Activated CD4-positive, alpha-beta T cell treated with anti-CD3 and anti-CD28 coated beads for 4 hours (primary cell): ENCODE measurements at regions not wholly inside any gene's neighbourhood (a gene's known extent, or its start where the extent isn't known, plus 50 kb on each side); places are given as distances from the start of the nearest gene placed in this dataset.
"Not testable (repeated sequence)": the region's sequence is repeated elsewhere in the genome, so short reads cannot be mapped to it uniquely, and the experiment has no call there.

Source experiments
- DNase-seq, 2 donors: peaks; one replicate each; pipeline ENCODE4 v3.0.0-alpha.2; 2020

DNA sequence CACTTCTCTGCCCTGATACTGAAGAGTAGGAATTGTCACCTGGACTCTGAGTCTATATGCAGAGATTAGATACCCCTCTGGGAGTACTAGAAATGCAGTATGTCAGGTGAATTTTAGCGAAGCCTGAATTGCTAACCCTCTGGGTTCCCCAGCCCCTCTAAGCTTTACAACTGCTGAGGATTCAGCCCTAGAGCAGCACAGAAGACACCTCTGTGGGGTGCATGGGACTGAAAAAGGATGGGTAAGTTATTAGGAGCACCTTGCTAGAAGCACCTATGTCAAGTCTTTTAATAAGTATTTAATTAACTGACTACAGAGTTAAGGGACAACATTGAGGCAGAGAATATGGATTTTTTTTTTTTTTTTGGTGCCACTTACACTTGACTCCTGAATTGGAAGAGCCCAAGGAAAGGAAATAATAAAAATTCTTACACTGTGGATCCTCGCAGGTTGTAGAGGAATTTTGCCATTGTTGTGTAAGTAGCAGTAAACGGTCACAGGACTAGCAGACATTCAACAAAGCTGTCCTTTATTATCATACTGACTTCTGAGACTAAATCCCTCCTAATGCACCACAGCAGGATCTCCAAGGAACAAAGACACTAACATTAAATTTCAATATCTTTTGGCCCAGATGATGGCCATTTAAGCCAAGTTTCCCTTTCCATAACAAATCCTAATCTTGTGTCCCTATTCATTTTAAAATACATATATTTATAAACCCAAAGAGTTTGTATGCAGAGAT, 253.2 kb downstream of the ANKRD50 start:
- no peak for DNase-seq

DNA sequence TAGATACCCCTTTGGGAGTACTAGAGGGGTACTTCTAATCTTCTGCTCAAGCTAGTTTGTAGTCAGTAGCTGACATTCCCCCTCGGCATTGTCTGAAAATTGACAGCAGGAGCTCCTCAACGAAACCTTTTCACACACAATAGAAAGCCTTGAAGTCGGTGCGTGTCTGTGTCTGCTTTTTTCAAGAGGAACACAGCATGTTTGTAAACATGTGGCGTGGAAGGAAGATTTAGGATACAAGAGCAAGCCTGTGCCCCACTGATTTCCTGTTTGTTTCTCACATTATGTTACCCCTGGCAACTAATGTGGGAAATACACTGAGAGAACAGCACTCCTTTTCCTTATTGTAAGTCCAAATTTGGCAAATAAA, 252.6 kb downstream of the ANKRD50 start:
- DNase-seq: no peak

DNA sequence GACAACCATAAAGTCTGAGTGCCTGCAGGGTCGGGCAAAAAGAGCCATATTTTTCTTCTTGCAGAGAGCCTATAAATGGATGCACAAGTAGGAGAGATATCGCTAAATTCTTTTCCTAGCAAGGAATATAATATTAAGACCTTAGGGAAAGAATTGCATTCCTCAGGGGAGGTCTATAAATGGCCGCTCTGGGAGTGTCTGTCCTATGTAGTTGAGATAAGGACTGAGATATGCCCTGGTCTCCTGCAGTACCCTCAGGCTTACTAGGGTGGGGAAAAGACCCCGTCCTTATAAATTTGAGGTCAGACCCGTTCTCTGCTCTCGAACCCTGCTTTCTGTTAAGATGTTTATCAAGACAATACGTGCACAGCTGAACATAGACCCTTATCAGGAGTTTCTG, 250.9 kb downstream of the ANKRD50 start:
- DNase-seq: not testable (repeated sequence)

DNA sequence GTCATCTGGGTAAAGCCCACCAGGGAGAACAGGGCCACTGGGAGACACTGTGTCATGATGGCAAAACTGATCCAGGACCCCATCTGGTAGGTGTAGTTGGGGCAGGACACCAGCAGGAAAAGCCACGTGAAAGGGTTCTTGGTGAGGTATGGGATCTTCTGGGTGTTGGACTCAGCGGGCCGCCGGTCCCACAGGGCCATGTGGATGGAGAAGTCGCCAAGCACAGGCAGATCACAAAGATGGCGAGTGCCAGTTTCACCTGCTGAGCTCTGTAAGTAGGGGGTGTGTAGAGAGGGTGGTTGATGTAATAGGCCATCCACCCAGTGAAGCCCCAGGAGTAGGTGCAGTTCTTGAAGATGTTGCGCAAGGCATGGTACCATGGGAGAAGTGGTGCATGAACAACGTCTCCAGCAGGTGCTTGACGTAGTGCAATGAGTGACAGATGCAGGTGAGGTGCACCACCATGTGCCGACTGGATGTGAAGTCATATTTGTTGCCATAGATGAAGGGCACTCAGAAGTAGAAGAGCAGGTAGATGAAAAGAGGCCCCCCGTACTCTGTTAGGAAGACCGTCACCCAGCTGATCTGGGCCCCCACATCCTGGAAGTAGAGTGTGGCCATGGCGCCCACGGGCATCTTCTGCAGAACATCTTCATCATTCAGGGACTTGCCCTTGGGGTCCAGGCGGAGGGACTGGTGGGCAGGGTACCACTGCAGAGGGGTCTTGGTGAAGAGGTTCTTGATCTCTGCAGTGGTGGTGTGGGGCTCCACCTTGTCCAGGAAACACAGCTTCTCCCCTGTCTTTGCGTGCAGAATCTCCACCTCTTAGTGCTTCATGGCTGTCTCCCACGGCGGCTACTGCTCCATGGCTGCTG, 249.3 kb downstream of the ANKRD50 start:
- no peak for DNase-seq

DNA sequence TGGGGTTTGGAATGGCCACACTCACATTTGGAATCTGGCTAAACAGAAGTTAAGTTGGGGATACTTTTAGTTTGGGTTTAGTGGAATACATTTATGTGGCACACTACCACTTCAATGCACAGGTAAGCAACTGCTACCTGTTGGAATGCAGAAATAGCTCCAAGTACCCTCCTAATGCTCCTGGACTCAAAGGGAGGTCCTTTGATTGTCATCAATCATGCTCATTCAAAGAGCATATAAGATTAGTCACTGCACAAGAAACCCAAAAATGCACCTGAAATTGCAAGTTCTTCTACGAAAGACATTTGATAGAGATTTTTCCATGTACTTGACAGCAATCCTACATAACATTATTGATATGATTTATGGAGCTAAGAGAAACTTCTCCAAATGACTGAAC, 247.7 kb downstream of the ANKRD50 start:
- DNase-seq: no peak

DNA sequence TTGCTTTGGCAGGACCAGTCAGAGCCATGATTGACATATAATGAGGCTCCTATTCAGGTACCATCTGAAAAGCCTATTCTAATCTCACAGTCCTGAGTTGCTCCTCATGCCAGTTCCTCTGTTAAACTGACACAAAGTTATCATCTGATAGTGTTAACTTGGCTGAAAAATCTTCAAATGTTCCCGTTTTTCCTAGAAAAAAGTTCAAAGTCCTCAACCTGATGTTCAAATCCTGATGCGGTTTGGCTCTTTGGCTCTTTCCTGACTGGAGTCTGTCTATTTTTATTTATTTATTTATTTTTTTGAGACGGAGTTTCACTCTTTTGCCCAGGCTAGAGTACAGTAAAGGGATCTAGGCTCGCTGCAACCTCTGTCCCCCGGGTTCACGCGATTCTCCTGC, 244.2 kb downstream of the ANKRD50 start:
- DNase-seq: no peak

DNA sequence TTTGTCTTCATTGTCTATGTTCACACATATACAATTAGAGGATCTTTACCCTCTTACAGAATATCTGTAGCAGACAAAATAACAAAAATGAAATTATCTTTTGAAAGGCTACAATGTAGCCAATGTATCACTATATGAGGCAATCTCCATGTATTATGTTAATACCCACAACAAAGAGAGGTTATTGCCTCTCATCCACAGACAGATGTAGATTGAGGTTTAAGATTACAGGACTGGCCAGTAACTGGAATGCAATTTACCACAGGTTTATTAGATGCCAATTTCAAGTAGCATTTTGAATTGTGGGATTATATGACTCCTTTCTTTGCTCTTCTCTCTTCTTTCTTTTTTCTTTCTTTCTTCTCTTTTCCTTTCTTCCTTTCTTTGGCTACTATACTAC, 242.6 kb downstream of the ANKRD50 start:
- no peak for DNase-seq

DNA sequence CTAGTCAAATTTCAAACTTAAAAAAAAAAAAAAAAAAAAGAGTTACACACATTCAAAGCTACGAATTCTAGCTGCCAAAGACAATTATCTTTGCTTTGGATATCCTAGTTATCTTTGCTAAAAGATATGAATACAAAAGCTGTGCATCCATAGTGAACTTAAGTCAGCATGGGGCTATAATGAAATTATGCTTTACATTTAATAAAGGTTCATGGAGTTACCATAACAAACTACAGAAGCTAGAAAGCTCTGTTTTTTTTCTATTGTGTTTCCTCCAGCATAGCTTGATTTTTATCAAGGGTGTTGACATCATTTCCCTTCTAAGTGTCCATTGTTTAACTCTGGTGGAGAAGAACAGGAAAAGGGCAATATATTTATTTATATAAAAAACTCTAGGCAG, 234.1 kb downstream of the ANKRD50 start:
- DNase-seq: no peak

DNA sequence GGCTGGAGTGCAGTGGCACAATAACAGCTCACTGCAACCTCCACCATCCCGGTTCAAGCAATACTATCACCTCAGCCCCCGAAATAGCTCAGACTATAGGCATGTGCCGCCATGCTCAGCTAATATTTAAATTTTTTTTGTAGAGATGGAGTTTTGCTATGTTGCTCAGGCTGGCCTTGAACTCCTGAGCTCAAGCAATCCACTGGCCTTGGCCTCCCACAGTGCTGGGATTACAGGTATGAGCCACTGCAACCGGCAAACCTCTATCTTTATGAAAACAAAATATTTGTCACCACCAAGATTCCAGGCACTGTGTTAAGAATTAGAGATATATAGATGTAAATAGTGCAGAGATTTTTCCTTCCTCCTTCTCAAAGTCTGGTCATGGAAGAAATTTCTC, 232.5 kb downstream of the ANKRD50 start:
- DNase-seq: no peak

DNA sequence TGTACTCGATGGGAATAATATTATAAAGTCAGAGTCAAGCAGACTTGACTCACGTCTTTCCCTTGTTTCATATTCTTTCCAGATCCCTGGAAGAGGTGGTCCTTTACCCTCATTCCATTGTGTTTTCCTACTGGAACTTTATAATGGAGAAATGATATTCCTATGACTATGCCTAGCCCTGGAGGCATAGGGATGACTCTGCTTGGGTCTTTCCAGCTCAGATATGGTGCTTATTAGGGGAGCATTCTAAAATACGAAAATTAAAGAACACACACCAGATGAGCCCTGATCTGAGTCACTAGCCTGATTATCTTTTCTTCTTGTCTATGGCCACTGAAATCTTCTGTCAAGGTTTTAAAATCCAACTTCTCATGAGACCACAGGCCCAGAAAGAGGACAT, 231.4 kb downstream of the ANKRD50 start:
- no peak for DNase-seq

DNA sequence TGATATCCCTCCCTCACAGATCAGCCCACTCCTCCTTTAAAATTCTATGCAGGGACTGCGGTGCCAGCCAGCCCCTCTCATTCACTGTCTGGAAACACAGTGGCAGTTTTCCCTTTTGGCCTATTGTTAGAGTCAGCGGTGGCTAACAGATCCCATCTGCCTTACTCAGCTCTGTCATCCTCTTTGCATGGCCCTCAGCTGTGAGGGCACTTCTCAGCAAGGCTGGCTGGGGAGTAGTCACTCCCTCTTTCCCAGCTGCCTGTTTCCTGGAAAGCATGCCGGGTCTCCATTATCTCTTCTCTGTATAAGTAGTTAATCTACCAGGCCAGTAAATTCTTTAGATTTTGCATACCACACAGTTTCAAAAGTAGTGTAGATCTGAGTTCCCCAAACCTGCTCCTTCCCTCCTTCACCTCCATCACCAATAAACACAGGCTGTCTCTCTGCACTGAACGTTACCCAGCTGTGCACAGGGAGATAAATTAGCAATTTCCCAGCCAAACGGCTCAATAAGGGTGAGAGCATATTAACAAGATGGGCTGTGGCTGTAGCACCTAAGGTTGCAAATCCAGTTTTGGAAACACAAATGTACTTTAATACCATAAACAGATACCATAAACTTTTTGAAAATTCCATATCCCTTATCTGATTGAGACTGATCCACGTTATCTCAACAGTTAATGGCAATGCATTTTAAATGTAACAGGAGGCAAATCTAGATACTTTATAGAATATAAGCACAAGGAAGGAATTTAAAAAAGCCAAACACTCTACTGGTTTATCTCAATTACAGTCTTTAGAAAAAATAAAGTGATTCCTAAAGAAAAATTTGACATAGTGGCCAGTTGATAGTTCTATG, 229.3 kb downstream of the ANKRD50 start:
- DNase-seq: no peak

DNA sequence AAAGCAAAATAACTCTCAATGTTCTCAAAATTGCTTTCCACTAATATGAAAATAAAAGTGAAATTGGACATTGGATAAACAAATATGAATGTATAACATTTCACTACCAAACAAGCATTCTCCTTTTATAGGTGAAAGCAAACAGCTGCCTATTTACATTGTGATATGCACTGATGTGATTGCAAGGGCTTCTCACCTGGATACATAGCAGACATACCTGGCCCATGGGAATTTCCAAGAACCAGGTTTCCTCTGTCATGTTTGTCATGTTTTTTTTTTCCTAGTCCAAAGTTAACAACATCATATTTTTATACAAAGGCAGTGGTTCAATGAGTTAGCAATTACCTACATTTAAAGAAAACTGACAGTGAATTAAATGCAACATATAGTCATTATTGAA, 228.5 kb downstream of the ANKRD50 start:
- DNase-seq: no peak

DNA sequence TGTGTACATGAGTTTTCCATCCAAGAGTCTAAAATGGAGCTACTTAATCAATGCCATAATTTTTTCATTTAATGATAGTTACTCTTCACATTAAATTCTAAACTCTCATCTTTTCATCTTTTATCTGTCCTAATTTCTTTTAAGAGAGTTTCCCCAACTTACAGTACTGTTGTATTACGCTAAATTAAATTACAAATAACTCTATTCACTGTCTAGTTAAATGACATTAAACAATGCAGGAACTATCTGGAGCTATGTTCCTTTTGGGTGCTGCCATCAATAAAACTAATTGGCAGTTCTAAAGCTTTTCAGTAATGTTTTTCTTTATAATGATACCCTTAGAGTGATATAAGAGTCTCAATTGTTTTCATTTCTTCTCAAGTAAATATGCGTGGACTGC, 227.6 kb downstream of the ANKRD50 start:
- DNase-seq: no peak

DNA sequence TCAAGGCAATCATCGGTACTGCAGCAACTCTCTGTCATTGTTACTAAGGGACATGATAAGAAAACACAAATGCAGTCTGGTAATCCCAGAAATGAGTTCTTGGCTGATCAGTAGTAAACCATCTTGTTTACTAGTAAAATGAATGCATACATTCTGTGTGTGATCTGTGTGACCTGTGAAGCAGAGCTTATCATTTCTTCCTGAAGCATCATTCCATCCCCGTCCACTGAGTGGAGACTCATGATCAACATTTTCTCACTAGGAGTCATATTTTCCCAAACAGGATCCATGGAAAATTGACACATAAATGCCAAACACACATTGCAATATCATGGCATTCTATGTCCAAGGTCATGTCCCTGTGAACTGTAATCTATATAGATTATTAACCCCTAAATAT, 226.1 kb downstream of the ANKRD50 start:
- no peak for DNase-seq

DNA sequence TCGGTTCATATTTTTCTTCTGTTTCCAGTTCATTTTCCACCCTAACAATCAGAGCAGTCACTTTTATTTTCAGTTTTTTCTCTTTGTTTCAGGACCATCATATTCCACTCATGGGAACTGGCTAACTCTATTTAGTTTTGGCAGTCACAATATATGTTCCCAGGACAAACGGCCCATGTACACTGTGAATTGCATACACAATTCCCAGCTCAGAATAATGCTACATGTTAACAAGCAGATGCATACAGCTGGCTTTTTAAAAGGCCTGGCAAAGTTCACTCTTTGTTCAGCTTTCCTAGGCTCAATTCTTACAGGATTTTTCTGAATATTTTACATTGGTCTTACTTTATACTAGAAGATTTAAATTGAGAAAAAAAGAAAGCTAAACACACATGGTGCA, 224.9 kb downstream of the ANKRD50 start:
- no peak for DNase-seq

DNA sequence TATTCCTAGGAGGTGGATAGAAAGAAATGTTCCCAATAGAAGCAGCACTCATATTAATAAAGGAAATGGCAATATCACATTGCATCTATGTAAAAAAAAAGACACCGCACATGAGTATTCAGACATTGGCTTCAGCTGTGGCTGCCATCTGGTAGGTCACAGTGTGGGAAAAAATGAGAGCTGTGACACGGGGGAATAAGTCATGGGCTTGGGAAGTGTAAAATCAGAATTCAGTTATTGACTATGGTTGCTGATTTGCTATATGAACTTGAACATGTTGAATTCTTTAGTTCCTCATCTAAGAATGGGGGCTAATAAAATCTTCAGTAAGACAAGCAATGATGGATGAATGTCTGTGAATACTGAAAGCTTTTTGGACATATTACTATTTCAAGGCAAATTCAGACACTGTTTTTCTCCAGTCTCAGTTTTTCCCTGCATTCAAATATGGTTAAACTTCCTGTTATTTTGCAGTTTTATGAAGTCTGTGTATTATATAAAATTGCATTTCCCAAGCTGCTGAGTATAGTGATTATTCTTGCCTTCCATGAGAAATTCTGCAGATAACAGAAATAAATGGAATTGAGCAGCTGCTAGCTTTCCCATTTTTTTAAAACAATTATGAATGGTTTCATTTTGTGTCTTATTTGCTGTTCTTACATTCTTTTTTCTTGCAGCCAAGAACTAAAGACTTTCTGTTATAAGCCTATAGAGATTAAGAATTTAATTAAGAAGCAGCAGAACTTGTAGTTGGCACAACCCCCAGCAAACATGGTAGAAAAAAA, 221.0 kb downstream of the ANKRD50 start:
- no peak for DNase-seq

DNA sequence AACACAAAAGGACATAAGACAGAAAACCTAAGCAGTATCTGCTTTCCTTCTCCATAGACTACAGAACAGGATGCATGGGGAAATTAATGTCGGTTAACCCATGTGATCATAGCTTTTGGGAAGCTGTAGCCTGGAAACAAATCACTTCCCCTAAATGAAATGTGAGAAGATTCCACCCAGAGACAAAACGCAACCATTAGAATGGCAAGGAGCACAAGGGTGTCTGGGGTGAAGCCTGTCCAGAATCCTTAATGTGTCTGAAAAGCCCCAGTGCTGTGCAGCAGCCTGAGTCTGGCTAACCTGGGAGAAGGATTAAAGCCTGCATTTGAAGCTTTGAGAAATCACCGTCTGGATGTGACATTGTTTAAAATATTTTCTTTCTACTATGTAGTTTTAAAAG, 213.3 kb downstream of the ANKRD50 start:
- no peak for DNase-seq

DNA sequence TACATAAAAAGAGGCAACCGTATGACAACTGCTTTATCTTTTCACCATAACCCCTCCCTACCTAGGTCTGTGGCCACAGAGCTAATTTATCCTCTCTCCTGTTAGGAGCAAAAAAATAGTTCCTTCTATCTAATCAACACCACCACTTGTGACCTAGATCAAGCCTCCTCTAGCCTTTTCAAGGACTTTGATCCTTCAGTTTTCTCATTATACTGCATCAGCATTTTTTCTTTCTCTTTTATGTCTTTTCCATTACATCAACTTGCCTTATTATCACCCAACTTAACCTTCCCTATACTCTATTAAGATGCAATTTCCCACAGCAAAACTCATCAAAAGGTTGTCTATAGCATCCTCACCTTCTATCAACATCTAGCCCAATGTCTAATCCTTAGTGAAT, 211.0 kb downstream of the ANKRD50 start:
- no peak for DNase-seq

DNA sequence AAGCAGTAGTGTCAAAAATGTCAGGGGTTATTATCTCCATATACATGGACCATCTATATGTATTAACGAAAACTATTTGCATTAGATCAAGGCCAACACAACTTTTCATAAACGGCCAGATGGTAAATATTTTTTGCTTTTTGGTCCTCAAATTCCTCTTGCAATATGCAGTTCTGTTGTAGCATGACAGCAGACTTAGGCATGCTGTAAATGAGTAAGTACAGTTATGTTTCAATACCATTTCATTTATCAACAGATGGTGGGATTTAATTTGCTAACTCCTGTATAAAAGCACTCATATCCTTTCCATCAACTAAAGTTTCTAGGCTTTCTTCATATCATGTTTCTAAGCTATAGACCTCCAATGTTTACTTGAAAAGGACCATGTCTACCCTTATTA, 208.1 kb downstream of the ANKRD50 start:
- DNase-seq: no peak

DNA sequence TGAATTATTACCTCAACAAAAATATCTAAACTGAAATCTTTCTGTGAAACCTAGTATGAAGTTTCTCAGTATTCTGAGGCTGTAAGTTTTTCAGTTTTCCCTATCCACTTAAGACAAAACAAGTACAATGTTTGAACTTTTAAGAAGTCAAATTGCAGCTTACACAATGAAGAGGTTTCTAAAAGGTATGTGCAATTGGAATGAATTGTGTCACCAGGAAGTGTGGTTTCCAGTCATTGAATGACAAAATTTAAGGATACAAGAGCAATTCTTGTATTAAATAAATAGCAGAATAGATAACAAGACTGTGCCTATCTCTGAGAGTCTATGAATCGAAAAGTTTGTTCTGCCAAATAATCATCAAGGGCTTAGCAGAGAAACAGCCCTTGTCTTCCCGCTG, 207.3 kb downstream of the ANKRD50 start:
- no peak for DNase-seq

DNA sequence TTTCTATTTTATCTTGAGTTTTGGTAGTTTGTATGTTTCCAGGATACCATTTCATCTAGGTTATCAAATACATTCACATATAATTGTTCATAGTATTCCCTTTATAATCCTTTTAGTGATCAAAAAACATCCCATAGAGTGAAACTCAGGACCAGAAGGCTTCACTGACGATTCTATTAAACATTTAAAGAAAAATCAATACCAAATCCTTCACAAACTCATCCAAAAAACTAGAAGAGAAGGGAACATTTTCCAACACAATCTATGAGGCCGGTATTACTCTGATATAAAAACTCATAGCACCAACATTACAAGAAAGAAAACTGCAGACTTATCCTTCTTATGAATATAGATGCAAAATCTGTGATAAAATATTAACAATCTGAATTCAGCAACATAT, 203.4 kb downstream of the ANKRD50 start:
- DNase-seq: no peak

DNA sequence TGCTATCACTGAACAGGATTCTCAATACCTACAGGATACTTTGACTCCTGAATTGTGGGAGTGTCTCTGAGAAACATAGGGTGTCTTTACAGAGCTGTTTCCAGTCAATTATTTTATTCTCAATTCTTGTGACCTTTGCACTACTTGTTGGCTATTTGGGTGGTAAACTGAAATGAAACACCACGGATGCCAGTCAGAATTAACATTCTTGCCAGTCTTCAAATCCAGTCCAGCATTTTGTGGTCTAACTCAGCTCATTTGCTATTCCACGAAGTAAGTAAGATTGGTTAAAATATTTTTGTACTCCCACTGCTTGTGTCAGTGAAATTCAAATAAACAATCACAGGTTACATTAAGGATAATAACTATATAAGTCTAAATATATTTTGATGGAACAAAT, 197.9 kb downstream of the ANKRD50 start:
- no peak for DNase-seq

DNA sequence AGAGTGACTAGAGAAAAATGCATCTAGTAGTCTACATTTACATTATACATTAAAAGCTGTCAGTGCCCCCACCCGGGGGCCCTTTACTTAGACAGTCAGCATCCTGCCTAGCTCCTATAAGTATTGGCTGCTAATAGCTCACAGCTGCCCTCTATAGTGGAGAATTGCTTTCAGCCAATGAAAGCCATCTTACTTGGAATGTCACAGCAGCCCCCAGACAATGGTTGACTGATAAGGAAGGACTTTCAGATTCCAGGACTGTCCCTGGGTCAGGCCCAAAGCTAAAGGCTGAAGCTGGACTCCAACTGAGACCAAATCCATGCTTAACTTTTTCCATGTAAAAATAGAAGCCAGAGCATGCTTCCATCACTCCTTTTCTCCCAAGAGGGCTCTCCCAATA, 196.9 kb downstream of the ANKRD50 start:
- no peak for DNase-seq
